ENCODE measurements at regions not wholly inside any gene's neighbourhood (a gene's known extent, or its start where the extent isn't known, plus 50 kb on each side); places are given as distances from the start of the nearest gene placed in this dataset.

- TF ChIP-seq CTCF (IDR thresholded peaks at IDR 0.05) (no peak), POLR2A (IDR thresholded peaks at IDR 0.05) (no peak)
Observed at GRCh38 chr2:13660231-13660630, 943.5 kb downstream of the TRIB2 start.

Measured in vagina (tissue), 2 donors.